ENCODE measurements at regions not wholly inside any gene's neighbourhood (a gene's known extent, or its start where the extent isn't known, plus 50 kb on each side); places are given as distances from the start of the nearest gene placed in this dataset.

- no peak overlapping the region for H3K4me3 ChIP-seq
- 67 to 75% methylated on average over 2 of the region's 2 CpGs for WGBS, 2 donors (ENCODE audit: low coverage in 1 of 2)
- TF ChIP-seq POLR2AphosphoS5 (IDR thresholded peaks at IDR 0.05): no peak
- TF ChIP-seq EP300 (IDR thresholded peaks at IDR 0.05): no peak
- TF ChIP-seq, protein P1, sequence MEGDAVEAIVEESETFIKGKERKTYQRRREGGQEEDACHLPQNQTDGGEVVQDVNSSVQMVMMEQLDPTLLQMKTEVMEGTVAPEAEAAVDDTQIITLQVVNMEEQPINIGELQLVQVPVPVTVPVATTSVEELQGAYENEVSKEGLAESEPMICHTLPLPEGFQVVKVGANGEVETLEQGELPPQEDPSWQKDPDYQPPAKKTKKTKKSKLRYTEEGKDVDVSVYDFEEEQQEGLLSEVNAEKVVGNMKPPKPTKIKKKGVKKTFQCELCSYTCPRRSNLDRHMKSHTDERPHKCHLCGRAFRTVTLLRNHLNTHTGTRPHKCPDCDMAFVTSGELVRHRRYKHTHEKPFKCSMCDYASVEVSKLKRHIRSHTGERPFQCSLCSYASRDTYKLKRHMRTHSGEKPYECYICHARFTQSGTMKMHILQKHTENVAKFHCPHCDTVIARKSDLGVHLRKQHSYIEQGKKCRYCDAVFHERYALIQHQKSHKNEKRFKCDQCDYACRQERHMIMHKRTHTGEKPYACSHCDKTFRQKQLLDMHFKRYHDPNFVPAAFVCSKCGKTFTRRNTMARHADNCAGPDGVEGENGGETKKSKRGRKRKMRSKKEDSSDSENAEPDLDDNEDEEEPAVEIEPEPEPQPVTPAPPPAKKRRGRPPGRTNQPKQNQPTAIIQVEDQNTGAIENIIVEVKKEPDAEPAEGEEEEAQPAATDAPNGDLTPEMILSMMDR (IDR thresholded peaks at IDR 0.05): no peak
- no peak for TF ChIP-seq POLR2A (IDR thresholded peaks at IDR 0.05)
- no peaks in the 10 kb centered on the region for H3K36me3 ChIP-seq
- no peaks in the 10 kb centered on the region for H3K4me1 ChIP-seq
- no peaks in the 10 kb centered on the region for H3K9me3 ChIP-seq
- no peak for ATAC-seq
- no peak overlapping the region for H3K27ac ChIP-seq
- no peaks in the 10 kb centered on the region for H3K27me3 ChIP-seq
Measured at GRCh38 chr10:80755893-80756292, 218.2 kb downstream of the SH2D4B start.

DNA sequence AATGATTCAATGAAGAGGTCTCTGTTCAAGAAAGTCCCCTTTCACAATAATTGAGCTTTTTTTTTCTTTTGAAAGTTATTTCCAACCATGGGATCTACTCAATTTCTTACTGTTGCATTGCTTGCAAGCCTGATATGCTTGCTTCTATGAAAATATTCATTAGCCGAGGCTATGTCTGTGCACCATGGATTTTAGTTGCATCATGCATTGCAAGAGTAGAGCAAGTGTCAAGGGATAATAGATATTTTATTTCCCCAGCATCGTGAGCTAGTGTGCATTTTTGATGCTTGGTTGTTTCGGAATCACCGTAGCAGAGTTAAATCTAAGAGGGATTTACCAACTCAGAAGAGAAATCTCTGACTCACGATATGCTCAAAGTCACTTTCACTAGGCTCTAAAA lies 222.0 kb downstream of the SH2D4B start:
- H3K36me3 ChIP-seq: no peaks in the 10 kb centered on the region
- 78 to 91% methylated on average over 2 to 5 of the region's 5 CpGs for WGBS, 2 donors (ENCODE audit: low coverage in 1 of 2)
- no peaks in the 10 kb centered on the region for H3K4me1 ChIP-seq
- no peak for ATAC-seq
- H3K9me3 ChIP-seq: no peaks in the 10 kb centered on the region
- TF ChIP-seq POLR2AphosphoS5 (IDR thresholded peaks at IDR 0.05): no peak
- TF ChIP-seq POLR2A (IDR thresholded peaks at IDR 0.05): no peak
- TF ChIP-seq EP300 (IDR thresholded peaks at IDR 0.05): no peak
- no peak overlapping the region for H3K4me3 ChIP-seq
- H3K27ac ChIP-seq: no peak overlapping the region
- H3K27me3 ChIP-seq: no peaks in the 10 kb centered on the region

DNA sequence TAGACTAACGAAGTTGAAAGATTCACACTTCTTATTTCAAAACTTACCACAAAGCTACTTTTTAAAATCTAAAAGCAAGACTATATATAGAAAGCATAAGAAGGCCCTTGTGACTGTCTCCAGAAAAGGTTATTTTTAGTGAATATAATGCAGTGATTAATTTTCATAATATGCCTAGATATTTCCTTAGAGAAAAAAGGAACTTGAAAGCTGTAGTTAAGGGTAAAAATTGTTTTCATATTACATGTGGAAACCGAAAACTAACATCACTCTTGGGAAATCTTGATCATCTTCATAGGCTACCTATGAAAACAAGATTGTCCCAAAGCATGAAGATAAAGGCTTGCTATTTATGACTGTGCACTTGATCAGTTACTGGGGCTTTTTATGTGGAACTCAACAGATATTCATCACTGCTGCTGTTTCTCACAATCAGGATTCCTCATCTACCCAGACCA lies 223.2 kb downstream of the SH2D4B start:
- 28 to 44% methylated on average over 2 of the region's 2 CpGs for WGBS, 2 donors (ENCODE audit: low coverage in 1 of 2)
- no peaks in the 10 kb centered on the region for H3K4me1 ChIP-seq
- no peak overlapping the region for H3K4me3 ChIP-seq
- no peaks in the 10 kb centered on the region for H3K36me3 ChIP-seq
- H3K9me3 ChIP-seq: no peaks in the 10 kb centered on the region
- H3K27ac ChIP-seq: no peak overlapping the region
- no peaks in the 10 kb centered on the region for H3K27me3 ChIP-seq
- TF ChIP-seq EP300 (IDR thresholded peaks at IDR 0.05) (no peak), POLR2AphosphoS5 (IDR thresholded peaks at IDR 0.05) (no peak), POLR2A (IDR thresholded peaks at IDR 0.05) (no peak)
- TF ChIP-seq, protein P1 (IDR thresholded peaks at IDR 0.05): no peak
- ATAC-seq: no peak

- Histone ChIP-seq H3K27me3 (no peaks in the 10 kb centered on the region), H3K27ac (no peak overlapping the region), H3K4me3 (no peak overlapping the region), H3K9me3 (no peaks in the 10 kb centered on the region), H3K36me3 (no peaks in the 10 kb centered on the region), H3K4me1 (no peaks in the 10 kb centered on the region)
- TF ChIP-seq POLR2A (IDR thresholded peaks at IDR 0.05) (no peak), EP300 (IDR thresholded peaks at IDR 0.05) (no peak), POLR2AphosphoS5 (IDR thresholded peaks at IDR 0.05) (no peak)
- TF ChIP-seq, protein P1 (IDR thresholded peaks at IDR 0.05): no peak
- ATAC-seq: no peak
- WGBS, 2 donors (ENCODE audit: low coverage in 1 of 2): 19 to 31% methylated on average over 1 of the region's 1 CpG
Measured at GRCh38 chr10:80767963-80768362, 230.3 kb downstream of the SH2D4B start.

- Histone ChIP-seq H3K4me1 (no peaks in the 10 kb centered on the region), H3K9me3 (no peaks in the 10 kb centered on the region), H3K27me3 (no peaks in the 10 kb centered on the region), H3K36me3 (no peaks in the 10 kb centered on the region), H3K27ac (no peak overlapping the region), H3K4me3 (no peak overlapping the region)
- WGBS, 2 donors (ENCODE audit: low coverage in 1 of 2): 42% methylated on average over 2 of the region's 2 CpGs; no CpG with 5 or more reads in 1 of the 2 donors
- ATAC-seq: no peak
- TF ChIP-seq EP300 (IDR thresholded peaks at IDR 0.05): no peak
- TF ChIP-seq, protein P1 (IDR thresholded peaks at IDR 0.05): no peak
- TF ChIP-seq POLR2AphosphoS5 (IDR thresholded peaks at IDR 0.05): no peak
Measured at GRCh38 chr10:80769700-80770160, 232.0 kb downstream of the SH2D4B start.
